ENCODE measurements at regions not wholly inside any gene's neighbourhood (a gene's known extent, or its start where the extent isn't known, plus 50 kb on each side); places are given as distances from the start of the nearest gene placed in this dataset.
"Not testable (repeated sequence)": the region's sequence is repeated elsewhere in the genome, so short reads cannot be mapped to it uniquely, and the experiment has no call there.

GRCh38 chr2:90173081-90173480, 1481.6 kb downstream of the RPIA start:
- TF ChIP-seq CTCF, EP300 (IDR thresholded peaks at IDR 0.05): not testable (repeated sequence)

Data from stomach (tissue), 4 donors.